Left ventricle myocardium superior (tissue), 1 donor: ENCODE measurements at regions not wholly inside any gene's neighbourhood (a gene's known extent, or its start where the extent isn't known, plus 50 kb on each side); places are given as distances from the start of the nearest gene placed in this dataset.
"Not testable (repeated sequence)": the region's sequence is repeated elsewhere in the genome, so short reads cannot be mapped to it uniquely, and the experiment has no call there.

Source experiments
- ATAC-seq: fragments of 200-7000 bp; cut with Tn5 transposase; one replicate; pipeline ENCODE4 v1.9.1; 2020; ENCODE audit warnings: mild to moderate bottlenecking, moderate library complexity
- DNase-seq: peaks from one replicate; pipeline ENCODE4 v3.0.0-alpha.2; 2020
- intact Hi-C: fragments of 100-400 bp; cut with micrococcal nuclease; formaldehyde crosslinking; loops from one replicate; pipeline ENCODE4 v1.11.0; 2022
- donor health status: DM: no; HTN: yes; CAD: no; lungs with severe emphysema.

DNA sequence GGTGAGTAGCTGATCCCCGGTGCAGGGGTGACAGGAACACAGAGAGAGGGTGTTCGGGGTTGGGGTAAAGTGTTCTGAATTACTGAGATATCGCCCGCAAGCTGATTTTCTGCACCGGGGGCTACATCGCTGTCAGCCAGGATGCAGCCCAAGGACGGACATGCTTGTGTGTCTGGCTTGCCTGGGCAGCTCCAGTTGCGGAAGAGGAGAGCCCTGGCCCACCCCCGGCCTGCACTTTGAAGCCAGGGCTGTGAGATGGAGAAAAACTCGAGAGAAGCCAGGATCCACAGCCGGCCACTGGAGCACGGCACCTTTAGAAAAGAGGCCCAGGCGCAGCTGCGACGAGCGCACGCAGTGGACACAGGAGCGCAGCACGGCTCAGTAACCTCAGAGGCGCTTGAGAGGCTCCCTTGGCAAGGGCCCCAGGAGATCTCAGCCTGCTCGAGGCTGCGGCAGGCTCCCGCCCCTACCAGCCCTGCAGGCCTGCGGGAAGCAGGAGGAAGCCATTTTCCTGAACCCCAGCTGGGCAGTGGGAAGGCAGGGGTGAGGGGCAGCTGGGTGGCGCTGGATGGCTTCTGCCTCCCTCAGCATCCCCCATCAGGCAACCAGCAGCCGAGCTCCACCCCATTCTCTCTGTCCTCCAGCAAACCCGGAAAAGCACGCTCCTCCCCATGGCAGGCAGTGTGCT is 59.2 kb downstream of the C9orf50 start:
- ATAC-seq (no peak), DNase-seq (no peak)
- intact Hi-C loops, result no loop called here

GRCh38 chr9:129560881-129561306 is 60.0 kb downstream of the C9orf50 start:
- ATAC-seq, result no peak
- intact Hi-C loops, result no loop called here
- no peak for DNase-seq

DNA sequence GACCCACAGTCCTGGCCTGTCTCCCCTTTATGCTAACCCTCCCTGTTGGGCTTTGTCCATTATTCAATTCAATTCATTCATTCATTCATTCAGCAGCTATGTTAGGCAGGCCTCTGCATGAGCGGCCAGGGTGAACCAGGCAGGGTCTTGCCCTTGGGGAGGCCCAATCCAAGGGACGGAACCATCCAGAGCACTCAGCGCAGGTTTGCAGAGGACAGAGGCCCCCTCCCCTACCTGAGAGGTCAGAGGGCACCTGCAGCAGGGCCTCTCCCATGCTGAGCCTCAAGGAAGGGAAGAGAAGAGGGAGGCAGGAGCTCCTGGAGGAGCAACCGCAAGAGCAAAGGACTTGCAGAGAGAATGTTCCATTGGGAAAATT is 61.4 kb downstream of the C9orf50 start:
- intact Hi-C loops, result no loop called here
- ATAC-seq, result no peak

DNA sequence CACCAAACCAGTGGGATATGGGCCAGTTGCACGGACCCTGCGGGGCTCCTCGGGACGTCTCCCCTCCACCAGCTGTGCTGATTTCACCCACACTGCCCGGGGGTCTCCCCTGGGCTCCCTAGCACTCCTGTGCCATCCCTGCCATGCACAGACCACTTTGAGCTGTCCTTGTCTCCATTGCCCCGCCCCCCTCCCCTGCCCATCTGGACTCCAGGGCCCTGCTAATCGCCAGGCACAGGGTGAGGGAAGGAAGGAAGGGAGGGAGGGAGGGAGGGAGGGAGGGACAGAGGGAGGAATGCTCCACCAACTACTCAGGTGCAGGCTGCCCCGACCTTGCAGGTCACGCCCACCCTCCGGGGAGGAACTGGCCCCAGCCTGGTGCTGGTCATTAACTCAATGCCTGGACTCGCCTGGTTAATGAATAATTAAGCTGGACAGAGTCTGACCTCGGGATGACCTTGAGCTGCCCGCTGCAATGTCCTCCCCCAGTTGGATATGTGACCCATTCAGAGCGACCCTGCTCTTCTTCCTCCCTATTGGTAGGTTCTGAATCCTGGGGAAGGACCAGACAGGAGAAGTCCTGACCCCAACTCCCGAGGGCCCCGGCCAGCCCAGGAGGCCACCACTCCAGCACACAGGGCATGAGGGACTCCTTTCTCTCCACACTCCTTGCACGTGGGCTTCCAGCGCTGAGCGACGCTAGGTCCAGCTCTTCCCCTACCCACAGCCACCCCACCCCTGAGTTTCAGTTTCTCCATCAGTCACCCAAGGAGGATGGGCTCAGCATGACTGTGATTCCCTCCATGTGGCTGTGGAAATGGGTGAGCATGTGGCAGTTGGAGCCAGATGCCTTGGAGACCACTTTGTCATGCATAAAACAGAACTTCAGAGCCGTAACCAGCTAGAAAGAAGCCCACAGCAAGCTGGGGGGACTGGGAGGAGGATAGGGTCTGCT is 62.1 kb downstream of the C9orf50 start:
- intact Hi-C loops, result no loop called here
- ATAC-seq (no peak), DNase-seq (no peak)

More for the DNA sequence above, 61.4 kb downstream of the C9orf50 start:
- no peak for DNase-seq

DNA sequence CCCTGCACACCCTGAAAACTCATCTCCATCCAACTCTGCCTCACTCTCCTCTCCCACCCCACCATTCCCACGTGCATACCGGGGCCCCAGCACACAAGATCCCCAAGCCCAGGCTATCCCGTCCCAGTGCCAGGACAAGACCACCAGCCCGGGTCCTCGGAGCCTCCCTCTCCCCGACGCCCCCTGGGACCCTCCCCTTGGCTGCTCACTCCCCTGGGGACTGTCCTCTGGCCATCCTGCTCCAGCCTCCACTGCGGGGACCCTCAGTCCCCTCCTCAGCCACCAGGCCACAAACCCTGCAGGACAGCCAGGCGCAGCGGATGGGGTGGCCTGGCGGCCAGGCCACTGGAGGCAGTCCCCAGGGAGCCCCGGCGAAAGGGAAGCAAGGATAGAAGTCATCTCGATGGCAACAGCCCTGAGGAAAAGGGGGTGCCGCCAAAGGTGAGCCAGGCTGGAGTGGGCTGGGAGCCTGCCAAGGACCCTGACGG is 62.8 kb downstream of the C9orf50 start:
- DNase-seq (no peak), ATAC-seq (no peak)
- intact Hi-C loops, result no loop called here

DNA sequence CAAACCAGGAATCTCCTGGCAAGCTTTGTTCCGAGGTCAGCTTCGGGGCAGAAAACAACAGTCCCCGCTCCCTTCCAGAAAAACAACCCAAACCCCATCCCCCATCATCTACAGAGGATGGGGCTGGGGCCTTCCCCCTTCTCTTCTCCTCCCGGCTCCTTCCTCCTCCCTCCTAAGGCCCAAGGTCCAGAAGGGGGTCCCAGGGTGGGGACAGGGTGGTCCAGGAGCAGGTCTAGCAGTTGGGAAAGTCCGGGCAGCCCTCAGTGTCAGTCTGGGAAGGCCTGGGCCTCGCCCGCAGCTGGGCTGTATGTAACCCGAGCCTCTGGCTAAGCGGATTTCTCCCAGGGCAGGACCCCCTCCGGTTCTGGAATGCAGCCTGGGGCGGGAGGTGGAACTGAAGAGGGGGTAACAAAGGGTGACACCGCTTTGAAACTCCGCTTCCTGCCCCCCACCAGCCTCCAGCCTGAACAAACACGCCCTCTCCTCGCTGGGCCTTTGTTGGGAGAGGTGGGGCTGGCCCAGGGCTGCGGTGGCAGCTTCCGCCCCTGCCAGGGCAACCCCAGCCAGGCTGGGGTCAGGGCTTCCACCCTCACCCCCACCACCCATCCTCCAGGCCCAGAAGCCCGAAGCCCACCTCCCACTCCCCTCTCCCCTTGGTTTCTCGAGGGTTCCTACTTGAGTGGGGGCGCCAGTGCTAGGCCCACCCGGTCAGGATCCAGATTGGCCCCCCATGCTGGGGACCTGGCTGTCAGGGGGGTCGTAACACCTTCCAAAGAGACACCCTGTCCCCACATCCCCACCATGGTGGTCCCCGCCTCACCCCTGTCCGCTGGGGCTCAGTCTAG is 63.5 kb downstream of the C9orf50 start:
- peak; percentile 18 for ATAC-seq
- intact Hi-C loops, result no loop called here
- DNase-seq, result no peak

GRCh38 chr9:129556491-129557191 is 64.3 kb downstream of the C9orf50 start:
- ATAC-seq (no peak), DNase-seq (no peak)
- intact Hi-C loops, result no loop called here

DNA sequence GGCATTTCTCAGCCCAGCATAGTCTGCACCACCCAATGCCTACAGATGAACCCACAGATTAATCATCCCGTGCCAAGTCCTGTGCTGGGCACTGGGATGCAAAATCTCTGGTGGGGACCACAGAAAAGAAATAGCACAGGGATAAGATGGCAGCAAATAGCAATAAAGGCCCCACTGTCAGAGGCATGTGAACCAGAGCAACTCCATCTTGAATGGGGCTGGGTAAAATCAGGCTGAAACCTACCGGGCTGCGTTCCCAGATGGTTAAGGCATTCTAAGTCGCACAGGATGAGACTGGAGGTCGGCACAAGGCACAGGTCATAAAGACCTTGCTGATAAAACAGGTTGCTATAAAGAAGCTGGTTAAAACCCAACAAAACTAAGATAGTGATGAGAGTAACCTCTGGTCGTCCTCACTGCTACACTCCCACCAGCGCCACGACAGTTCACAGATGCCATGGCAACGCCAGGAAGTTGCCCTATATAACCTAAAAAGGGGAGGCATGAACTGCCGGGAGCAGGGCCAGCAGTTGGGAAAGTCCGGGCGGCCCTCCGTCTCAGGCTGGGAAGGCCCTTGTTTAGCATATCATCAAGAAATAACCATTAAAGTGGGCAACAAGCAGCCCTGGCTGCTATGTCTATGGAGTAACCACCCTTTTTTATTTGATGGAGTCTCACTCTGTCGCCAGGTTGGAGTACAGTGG is 65.2 kb downstream of the C9orf50 start:
- intact Hi-C loops, result no loop called here
- ATAC-seq (no peak), DNase-seq (no peak)

GRCh38 chr9:129554649-129555048 is 66.3 kb downstream of the C9orf50 start:
- intact Hi-C loops, result no loop called here
- DNase-seq (no peak), ATAC-seq (no peak)

GRCh38 chr9:129553277-129553676 is 67.6 kb downstream of the C9orf50 start:
- intact Hi-C loops, result no loop called here
- ATAC-seq (no peak), DNase-seq (no peak)

DNA sequence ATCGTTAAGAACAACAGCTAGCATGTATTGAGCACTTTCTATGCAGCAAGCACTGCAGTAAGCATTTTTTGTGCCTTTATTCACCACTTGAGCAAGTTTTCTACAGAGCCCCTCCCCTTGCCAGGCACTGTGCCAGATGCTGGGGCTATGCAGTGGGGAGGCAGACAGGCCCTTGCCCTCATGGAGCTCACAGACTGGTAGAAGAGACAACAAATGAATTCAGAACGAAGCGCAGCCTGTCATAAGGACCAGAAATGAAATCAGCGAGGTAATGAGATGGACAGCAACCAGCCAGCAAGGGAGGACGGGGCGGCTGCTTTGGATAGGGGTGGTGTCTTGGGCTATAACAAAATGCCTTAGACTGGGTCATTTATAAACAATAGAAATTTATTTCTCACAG is 68.8 kb downstream of the C9orf50 start:
- ATAC-seq, result no peak
- DNase-seq, result no peak
- intact Hi-C loops, result no loop called here

DNA sequence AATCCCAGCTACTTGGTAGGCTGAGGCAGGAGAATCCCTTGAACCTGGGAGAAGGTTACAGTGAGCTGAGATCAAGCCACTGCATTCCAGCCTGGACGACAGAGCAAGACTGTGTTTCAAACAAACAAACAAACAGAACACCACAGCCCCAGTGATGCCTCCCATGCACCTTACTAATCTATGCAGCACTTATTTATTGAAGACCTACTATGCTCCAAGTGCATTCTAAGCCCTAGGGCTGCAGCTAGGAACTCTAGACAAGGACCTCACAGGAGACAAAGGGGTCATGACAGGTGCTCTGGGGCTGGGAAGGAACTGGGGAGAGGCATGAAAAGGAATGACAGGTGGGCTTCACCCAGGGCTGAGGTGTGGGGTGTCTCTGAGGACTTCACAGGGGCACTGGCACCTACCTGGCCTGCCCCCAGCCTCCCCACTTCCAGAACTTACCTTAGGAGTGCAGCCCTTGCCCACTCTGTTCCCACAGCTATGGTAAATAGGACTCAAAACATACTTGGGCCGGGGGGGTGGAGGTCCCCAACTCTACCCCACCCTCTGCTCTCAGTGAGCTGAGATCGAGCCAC is 69.4 kb downstream of the C9orf50 start:
- intact Hi-C loops, result no loop called here
- ATAC-seq (no peak), DNase-seq (no peak)

DNA sequence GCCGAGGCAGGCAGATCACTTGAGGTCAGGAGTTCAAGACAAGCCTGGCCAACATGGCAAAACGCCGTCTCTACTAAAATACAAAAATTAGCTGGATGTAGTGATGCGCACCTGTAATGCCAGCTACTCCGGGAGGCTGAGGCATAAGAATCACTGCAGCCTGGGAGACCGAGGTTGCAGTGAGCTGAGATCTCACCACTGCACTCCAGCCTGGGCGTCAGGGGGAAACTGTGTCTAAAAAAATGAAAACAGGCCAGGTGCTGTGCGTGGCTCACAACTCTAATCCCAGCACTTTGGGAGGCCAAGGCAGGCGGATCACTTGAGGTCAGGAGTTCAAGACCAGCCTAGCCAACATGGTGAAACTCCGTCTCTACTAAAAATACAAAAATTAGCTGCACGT is 69.9 kb downstream of the C9orf50 start:
- DNase-seq, intact Hi-C loops, ATAC-seq: not testable (repeated sequence)

DNA sequence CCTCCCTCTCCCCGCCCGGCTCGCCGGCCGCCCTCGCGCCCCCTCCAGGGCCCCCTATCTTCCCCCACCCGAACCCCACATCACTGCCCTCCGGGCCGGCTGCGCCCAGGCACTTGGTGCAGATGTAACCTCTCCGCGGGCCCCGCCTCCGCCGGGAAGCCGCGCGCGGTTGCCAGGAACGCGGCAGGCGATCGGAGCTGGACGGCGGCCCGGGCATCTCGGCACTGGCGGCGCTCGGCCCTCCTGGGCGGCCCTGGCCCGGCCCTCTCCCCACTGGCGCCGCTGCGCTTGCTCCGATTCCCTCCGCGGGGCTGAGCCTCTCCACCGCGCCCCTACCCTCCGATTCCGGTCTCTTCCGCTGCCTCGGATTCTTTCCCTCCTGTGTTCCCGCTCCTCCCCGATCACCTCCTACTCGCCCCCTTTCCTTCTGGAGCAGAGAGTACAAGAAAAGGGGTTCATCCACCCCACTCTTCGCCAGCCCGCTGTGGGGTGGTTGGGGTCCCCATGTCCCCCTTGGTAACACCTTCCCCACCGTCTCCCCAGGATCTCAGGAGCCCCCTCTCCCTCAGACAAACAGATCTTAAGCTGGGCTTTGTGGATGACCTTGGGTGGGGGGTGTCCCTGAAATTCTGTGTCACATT is 70.6 kb downstream of the C9orf50 start:
- ATAC-seq (peak; percentile 96), DNase-seq (peak; percentile 92)
- intact Hi-C loops, result no loop called here

DNA sequence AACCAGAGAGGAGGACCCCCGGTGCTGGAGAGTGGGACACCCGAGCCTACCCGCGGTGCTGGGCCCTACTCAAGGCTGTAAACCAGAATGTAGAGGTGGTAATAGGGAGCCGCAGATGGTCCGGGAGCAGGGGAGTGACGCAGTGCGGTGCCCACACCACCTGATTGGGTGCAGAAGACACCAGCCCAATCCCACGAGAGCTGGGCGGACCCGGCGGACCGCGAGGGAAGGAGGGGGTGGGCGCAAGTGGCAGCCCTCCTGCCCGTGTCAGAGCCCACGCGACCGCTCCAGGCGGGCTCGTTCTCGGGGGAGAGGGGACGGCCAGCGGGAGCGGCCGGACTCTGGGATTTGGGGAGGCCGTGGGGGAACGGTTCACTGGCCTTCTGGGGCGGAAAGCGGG is 71.2 kb downstream of the C9orf50 start:
- no peak for DNase-seq
- intact Hi-C loops, result no loop called here
- peak; percentile 56 for ATAC-seq

GRCh38 chr9:129549139-129549538 is 71.8 kb downstream of the C9orf50 start:
- peak; percentile 38 for ATAC-seq
- no peak for DNase-seq
- intact Hi-C loops, result no loop called here

DNA sequence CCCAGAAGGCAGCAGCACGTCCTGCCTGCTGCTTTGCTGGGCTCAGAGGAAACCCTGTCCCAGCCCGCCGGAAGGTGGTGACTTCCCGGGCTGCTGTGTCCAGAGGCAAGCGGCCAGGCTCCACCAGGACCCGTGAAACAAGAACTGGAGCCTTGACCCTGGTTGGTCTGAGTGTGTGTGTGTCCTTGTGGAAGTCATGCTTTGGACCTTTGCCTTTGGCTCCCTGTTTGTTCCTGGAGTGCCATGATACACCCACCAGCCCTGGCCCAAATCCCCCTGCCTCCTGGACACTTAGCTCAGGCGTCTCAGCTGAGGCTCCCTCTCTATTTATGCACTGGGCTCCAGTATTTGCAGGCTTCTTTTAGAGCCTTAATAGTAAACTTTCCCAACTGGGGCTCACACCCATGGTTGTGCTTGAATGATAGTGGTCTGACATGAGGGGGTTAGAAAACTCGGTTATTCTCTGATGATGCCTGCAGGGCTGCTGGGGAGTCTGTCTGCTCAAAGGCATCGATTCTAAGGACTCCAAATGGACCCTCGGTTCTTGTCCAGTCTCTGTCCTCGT is 72.2 kb downstream of the C9orf50 start:
- ATAC-seq, result peak; percentile 28
- DNase-seq, result peak; percentile 69
- intact Hi-C loops, result no loop called here
